Activated CD4-positive, alpha-beta memory T cell treated with anti-CD3 and anti-CD28 coated beads for 36 hours (primary cell): ENCODE measurements at regions not wholly inside any gene's neighbourhood (a gene's known extent, or its start where the extent isn't known, plus 50 kb on each side); places are given as distances from the start of the nearest gene placed in this dataset.

ENCODE experiments used
- CTCF ChIA-PET: fragments of 350-600 bp; sonication (Branson Sonifier 250); formaldehyde crosslinking; loops from one replicate; lab custom pipeline; 2021; ENCODE audit warnings: antibody characterized with exemption, inconsistent platforms; lab: Charles Lee
- POLR2A ChIA-PET: fragments of 350-600 bp; sonication (Branson Sonifier 250); formaldehyde crosslinking; loops from one replicate; lab custom pipeline; 2021; ENCODE audit warnings: antibody characterized with exemption; lab: Charles Lee
- DNase-seq: peaks from one replicate; pipeline ENCODE4 v3.0.0-alpha.2; 2020
- H3K27ac Mint-ChIP-seq: one replicate; pipeline ENCODE4 v1.8.0; 2021; ENCODE audit warnings: mixed read lengths
- H3K27me3 Mint-ChIP-seq: one replicate; pipeline ENCODE4 v1.8.0; 2021; ENCODE audit warnings: mixed read lengths
- H3K36me3 Mint-ChIP-seq: one replicate; pipeline ENCODE4 v1.8.0; 2021; ENCODE audit warnings: mixed read lengths
- H3K4me1 Mint-ChIP-seq: one replicate; pipeline ENCODE4 v1.8.0; 2021; ENCODE audit warnings: low read depth, mixed read lengths
- H3K4me3 Mint-ChIP-seq: one replicate; pipeline ENCODE4 v1.8.0; 2021; ENCODE audit warnings: mild to moderate bottlenecking, mixed read lengths
- H3K9me3 Mint-ChIP-seq: one replicate; pipeline ENCODE4 v1.8.0; 2021; ENCODE audit warnings: mixed read lengths
- intact Hi-C: fragments of 100-400 bp; cut with micrococcal nuclease; formaldehyde crosslinking; loops from one replicate; pipeline ENCODE4 v1.15.1; 2023

DNA sequence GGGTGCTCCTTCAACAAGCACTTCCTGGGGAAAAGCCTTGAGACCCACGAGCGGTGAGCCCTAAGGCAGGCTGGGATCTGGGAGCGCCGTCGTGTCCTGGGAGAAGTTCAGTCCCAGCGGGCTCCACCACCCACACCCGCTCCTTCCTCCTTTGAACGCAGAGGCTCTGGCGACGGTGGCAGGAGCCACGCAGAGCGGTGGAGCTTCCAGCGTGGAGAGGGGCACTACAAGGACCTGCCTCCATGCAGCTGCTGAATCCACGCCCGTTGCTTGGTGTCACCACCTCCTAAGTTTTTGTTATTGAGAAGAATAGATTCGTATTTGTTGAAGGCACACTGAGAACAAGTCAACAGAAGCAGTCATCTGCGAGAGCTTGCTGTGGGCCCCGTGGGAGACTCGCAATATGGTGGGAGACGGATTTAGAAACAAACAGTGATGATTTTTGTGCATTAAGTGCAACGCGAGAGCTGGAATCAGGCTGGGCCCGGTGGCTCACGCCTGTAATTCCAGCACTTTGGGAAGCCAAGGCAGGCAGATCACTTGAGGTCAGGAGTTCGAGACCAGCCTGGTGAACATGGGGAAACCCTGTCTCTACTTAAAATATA, 60.1 kb upstream of the SDK1 start:
- Mint-ChIP-seq H3K27ac (no peak overlapping the region), H3K36me3 (peaks cover 2% of the 10 kb centered on the region), H3K27me3 (no peaks in the 10 kb centered on the region), H3K4me3 (no peak overlapping the region), H3K9me3 (peaks cover 13% of the 10 kb centered on the region), H3K4me1 (no peaks in the 10 kb centered on the region)
- no peak for DNase-seq
- ChIA-PET CTCF (no interaction called here), POLR2A (no interaction called here)
- intact Hi-C loops: no loop called here

DNA sequence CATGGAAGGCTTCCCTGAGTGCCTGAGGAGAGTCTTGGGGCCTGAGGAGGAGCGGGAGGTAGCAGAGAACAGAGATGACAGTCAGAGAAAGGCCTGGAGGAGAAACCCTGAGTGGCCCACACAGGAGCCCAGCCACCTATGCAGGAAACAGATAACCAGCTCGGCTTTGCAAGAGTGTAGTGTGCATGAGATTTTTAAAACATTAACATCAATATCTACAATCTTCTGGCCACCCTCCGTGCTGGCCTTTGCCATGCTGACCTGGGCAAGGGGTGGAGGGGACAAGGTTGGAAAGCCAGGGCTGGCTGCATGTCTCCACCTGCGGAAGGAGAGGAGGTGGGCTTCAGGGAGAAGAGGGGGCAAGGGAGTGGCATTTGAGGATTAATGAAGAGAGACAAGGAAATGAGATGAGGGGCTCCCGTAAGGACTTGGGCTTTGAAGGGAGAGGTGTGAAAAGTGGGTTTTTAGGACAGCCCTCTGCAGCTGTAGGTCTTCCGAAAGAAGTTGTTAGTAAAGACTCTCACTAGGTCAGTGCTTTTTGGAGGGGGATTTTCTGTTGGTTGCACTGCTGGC, 59.3 kb upstream of the SDK1 start:
- Mint-ChIP-seq H3K27me3 (no peaks in the 10 kb centered on the region), H3K9me3 (peaks cover 8% of the 10 kb centered on the region), H3K4me3 (no peak overlapping the region), H3K36me3 (no peaks in the 10 kb centered on the region), H3K4me1 (no peaks in the 10 kb centered on the region), H3K27ac (no peak overlapping the region)
- no peak for DNase-seq
- POLR2A ChIA-PET: no interaction called here
- CTCF ChIA-PET: no interaction called here
- intact Hi-C loops: no loop called here

DNA sequence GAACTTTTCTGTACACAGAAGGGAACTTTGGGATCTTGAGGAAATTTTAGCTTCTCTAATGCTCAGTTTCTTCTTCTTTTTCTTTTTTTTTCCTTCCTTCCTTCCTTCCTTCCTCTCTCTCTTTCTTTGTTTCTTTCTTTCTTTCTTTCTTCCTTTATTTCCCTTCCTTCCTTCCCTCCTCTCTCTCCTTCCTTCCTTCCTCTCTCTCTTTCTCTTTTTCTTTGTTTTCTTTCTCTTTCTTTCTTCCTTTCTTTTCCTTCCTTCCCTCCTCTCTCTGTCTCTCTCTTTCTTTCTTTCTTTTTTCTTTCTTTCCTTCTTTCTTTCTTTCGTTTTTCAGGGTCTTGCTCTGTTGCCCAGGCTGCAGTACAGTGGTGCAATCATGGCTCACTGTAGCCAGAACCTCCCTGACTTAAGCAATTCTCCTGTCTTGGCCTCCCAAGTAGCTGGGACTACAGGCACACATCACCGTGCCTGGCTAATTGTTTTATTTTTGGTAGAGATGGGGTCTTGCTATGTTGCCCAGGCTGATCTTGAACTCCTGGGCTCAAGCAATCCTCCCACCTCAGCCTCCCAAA, 58.6 kb upstream of the SDK1 start:
- intact Hi-C loops: no loop called here
- DNase-seq: no peak
- POLR2A ChIA-PET: no interaction called here
- CTCF ChIA-PET: no interaction called here
- no peaks in the 10 kb centered on the region for H3K27me3 Mint-ChIP-seq
- no peaks in the 10 kb centered on the region for H3K4me1 Mint-ChIP-seq
- H3K36me3 Mint-ChIP-seq: no peaks in the 10 kb centered on the region
- H3K4me3 Mint-ChIP-seq: no peak overlapping the region
- peaks cover 10% of the 10 kb centered on the region for H3K9me3 Mint-ChIP-seq
- H3K27ac Mint-ChIP-seq: no peak overlapping the region

DNA sequence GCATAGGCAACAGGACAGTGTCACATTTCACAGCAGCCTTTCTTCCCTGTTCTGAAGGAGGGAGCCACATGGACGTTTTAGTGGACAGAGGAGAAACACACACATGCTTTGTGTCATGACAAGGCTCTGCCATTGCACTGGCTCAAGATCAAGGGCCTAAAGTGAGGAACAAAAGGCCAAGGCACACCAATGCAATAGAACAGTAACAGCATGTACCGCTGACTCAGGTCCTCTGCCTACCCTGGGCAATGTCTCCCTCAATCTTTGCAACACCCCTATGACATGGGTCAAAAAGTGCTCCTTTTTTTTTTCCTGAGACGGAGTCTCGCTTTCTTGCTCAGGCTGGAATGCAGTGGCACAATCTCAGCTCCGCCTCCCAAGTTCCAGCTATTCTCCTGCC, 57.8 kb upstream of the SDK1 start:
- H3K4me3 Mint-ChIP-seq: no peak overlapping the region
- DNase-seq: no peak
- H3K4me1 Mint-ChIP-seq: no peaks in the 10 kb centered on the region
- H3K27ac Mint-ChIP-seq: no peak overlapping the region
- POLR2A ChIA-PET: no interaction called here
- CTCF ChIA-PET: no interaction called here
- intact Hi-C loops: no loop called here
- peaks cover 5% of the 10 kb centered on the region for H3K9me3 Mint-ChIP-seq
- no peaks in the 10 kb centered on the region for H3K27me3 Mint-ChIP-seq
- no peaks in the 10 kb centered on the region for H3K36me3 Mint-ChIP-seq

DNA sequence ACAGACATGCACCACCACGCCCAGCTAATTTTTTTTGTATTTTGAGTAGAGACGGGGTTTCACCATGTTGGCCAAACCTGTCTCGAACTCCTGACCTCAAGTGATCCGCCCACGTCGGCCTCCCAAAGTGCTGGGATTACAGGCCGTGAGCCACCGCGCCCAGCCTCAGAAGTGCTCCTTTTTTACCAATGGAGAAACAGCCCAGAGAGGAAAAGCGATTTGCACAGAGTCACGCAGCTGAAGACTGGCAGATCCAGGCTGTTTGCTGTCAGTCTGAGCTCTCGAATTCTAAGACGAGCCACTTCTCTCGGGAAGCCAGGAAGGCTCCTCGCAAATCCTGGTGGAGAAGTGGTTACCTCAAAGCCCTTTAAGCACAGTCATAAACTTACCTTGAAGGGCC, 57.4 kb upstream of the SDK1 start:
- peaks cover 5% of the 10 kb centered on the region for H3K9me3 Mint-ChIP-seq
- ChIA-PET POLR2A (no interaction called here), CTCF (no interaction called here)
- intact Hi-C loops: no loop called here
- H3K36me3 Mint-ChIP-seq: no peaks in the 10 kb centered on the region
- no peak for DNase-seq
- no peaks in the 10 kb centered on the region for H3K27me3 Mint-ChIP-seq
- H3K27ac Mint-ChIP-seq: no peak overlapping the region
- no peaks in the 10 kb centered on the region for H3K4me1 Mint-ChIP-seq
- H3K4me3 Mint-ChIP-seq: no peak overlapping the region

DNA sequence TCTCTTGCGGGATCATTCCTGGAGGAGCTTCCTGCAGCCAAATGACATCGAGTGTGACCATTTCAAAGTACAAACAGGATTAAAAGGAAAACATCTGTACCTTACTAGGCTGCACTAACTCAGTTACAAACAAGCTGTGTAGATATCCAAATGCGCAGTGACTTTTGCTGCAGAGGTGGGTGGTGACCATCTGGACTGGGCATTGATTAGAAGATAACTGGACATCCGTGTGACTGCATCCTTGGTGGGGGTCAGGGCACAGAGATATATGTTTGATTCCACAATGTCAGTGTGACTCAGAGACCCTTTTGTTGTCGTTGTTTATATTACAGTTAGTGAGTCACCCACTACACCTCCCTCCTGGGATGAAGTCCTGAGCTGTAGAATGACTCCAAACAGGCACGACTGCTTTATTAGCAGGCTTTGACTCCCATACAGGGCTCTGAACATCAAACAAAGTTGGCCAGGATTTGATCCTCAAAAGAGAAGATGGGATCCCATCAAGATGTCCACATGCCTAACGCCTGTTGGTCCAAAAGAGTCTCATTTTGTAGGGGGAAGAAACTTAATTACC, 56.7 kb upstream of the SDK1 start:
- intact Hi-C loops: no loop called here
- Mint-ChIP-seq H3K4me1 (no peaks in the 10 kb centered on the region), H3K4me3 (no peak overlapping the region), H3K9me3 (peaks cover 5% of the 10 kb centered on the region), H3K27me3 (no peaks in the 10 kb centered on the region), H3K27ac (no peak overlapping the region), H3K36me3 (no peaks in the 10 kb centered on the region)
- ChIA-PET POLR2A (no interaction called here), CTCF (no interaction called here)
- no peak for DNase-seq

DNA sequence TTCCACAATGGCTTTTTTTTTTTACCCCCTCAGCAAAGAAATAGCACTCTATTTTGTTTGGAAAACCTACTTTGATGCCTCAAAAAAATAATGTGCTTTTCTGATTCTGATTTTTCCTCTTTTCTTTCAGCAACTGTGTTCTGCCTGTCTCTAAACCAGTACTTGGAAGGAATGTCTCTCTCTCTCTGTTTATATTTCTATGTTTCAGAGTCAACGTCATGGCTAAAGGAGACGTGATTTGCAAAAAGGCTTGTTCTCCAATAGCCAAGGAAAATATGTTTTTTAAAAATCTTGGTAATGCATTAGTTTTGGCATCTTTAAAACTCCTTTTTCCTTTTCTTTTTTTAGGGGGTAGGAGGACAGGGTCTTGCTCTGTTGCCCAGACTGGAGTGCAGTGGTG, 56.0 kb upstream of the SDK1 start:
- Mint-ChIP-seq H3K4me1 (no peaks in the 10 kb centered on the region), H3K4me3 (no peak overlapping the region), H3K27me3 (no peaks in the 10 kb centered on the region), H3K36me3 (no peaks in the 10 kb centered on the region), H3K27ac (no peak overlapping the region), H3K9me3 (peaks cover 5% of the 10 kb centered on the region)
- POLR2A ChIA-PET: no interaction called here
- intact Hi-C loops: no loop called here
- no peak for DNase-seq
- CTCF ChIA-PET: no interaction called here

DNA sequence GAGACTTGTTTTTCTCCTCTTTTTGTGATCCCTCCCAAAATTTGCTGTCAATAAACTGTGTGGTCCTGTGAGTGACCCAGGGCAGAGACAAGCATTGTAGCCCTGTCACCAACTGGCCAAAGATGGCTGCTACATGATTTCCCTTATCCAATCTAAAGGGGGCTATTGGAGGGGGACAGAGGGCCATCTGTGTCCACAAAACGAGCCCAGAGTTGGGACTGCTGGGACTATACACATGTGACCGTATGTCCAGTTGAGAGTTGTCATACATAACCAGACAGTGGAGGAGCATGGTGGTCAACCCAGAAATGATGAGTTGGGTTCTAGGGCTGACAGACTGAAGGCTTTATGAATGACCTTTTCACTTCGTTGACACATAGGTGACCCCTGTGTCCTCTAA, 55.3 kb upstream of the SDK1 start:
- intact Hi-C loops: no loop called here
- Mint-ChIP-seq H3K27ac (no peak overlapping the region), H3K4me3 (no peak overlapping the region), H3K27me3 (no peaks in the 10 kb centered on the region), H3K36me3 (no peaks in the 10 kb centered on the region), H3K4me1 (peaks cover 3% of the 10 kb centered on the region), H3K9me3 (peaks cover 5% of the 10 kb centered on the region)
- ChIA-PET CTCF (no interaction called here), POLR2A (no interaction called here)
- DNase-seq: no peak

DNA sequence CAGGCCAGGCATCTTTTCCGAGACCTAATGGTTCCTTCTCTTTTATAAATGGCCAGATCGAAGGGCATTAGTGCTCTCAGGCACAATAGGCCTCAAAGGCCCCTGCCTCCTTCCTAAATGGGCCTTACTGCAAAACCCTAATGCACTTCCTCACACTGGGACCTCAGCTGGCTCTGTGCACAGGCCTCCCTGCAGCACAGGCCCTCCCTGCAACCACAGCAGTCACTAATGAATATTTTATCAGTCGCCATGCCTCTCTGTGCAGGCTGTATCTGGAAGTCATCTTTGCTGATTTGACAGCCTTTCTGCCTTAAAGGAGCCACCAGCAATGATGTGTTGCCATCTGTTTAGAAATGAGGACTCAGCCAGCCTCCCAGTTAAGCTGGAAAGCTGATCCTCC, 54.9 kb upstream of the SDK1 start:
- H3K36me3 Mint-ChIP-seq: no peaks in the 10 kb centered on the region
- no peaks in the 10 kb centered on the region for H3K27me3 Mint-ChIP-seq

DNA sequence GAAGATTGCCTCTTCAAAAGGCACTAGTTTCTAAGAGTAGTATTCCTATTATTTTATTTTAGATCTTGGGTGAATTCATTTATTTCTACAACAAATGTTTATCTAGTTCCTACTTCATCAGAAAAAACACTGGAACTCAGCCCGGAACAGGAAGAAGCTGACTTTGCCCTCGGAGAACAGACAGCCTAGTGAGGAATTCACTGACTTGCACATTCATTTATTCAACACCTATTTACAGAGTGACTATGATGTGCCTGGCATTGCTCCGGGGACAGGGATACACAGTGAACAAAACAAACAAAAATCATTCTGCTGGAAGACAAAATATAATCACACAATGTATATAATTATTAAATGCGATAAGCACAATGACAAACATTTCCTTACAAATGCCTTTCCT, 54.4 kb upstream of the SDK1 start:
- POLR2A ChIA-PET: no interaction called here
- Mint-ChIP-seq H3K4me3 (no peak overlapping the region), H3K27ac (no peak overlapping the region), H3K36me3 (no peaks in the 10 kb centered on the region), H3K4me1 (peaks cover 7% of the 10 kb centered on the region), H3K9me3 (peaks cover 5% of the 10 kb centered on the region), H3K27me3 (no peaks in the 10 kb centered on the region)
- intact Hi-C loops: no loop called here
- CTCF ChIA-PET: no interaction called here
- no peak for DNase-seq

More for the DNA sequence above, 54.9 kb upstream of the SDK1 start:
- Mint-ChIP-seq H3K4me3 (no peak overlapping the region), H3K27ac (no peak overlapping the region), H3K4me1 (peaks cover 7% of the 10 kb centered on the region), H3K9me3 (peaks cover 5% of the 10 kb centered on the region)
- intact Hi-C loops: no loop called here
- ChIA-PET CTCF (no interaction called here), POLR2A (no interaction called here)
- DNase-seq: no peak

DNA sequence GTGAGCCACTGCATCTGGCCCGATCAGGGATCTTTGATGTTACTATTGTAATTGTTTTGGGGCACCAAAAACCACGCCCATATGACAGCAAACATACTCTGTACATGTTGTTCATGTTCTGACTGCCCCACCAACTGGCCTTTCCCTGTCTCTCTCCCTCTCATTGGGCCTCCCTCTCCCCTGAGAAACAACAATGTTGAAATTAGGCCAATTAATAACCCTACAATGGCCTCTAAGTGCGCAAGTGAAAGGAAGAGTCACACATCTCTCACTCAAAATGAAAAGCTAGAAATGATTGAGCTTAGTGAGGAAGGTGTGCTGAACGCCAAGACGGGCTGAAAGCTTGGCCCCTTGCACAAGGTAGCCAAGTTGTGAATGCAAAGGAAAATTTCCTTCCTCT, 50.3 kb upstream of the SDK1 start:
- peak; percentile 58 for DNase-seq
- Mint-ChIP-seq H3K4me1 (peaks cover 7% of the 10 kb centered on the region), H3K27ac (no peak overlapping the region), H3K9me3 (peaks cover 5% of the 10 kb centered on the region), H3K27me3 (peaks cover 7% of the 10 kb centered on the region), H3K4me3 (no peak overlapping the region), H3K36me3 (no peaks in the 10 kb centered on the region)
- intact Hi-C loops: no loop called here
- ChIA-PET POLR2A (interaction anchor here (1.0 kb wide), 1 partner anchor 211 kb away, joined by 3 read pairs; no protein-coding TSS in a partner anchor), CTCF (no interaction called here)
